Islet precursor cell (in vitro differentiated cells): ENCODE measurements at regions not wholly inside any gene's neighbourhood (a gene's known extent, or its start where the extent isn't known, plus 50 kb on each side); places are given as distances from the start of the nearest gene placed in this dataset.
"Not testable (repeated sequence)": the region's sequence is repeated elsewhere in the genome, so short reads cannot be mapped to it uniquely, and the experiment has no call there.

Source experiments
- DNase-seq: peaks from one replicate; pipeline ENCODE4 v3.0.0-alpha.2; 2018

GRCh38 chr10:9183197-9183880 is 1128.9 kb downstream of the GATA3 start:
- not testable (repeated sequence) for DNase-seq

GRCh38 chr10:9188022-9188810 is 1133.7 kb downstream of the GATA3 start:
- no peak for DNase-seq

GRCh38 chr10:9189448-9189847 is 1135.0 kb downstream of the GATA3 start:
- no peak for DNase-seq

DNA sequence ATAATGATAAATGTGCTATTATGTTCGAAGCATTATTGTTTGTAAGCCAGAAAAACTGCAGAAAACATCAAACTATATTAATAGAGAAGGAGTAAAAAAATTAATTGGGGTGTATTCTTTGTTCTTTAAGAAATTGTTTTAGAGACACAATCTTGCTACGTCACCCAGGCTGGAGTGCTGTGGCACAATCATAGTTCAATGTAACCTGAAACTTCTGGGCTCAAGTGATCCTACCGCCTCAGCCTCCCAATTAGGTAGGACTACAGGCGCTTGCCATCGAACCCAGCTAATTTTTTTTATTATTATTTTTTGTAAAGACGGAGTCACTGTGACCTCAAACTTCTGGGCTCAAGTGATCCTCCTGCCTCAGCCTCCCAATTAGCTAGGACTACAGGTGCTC is 1138.6 kb downstream of the GATA3 start:
- DNase-seq: no peak

DNA sequence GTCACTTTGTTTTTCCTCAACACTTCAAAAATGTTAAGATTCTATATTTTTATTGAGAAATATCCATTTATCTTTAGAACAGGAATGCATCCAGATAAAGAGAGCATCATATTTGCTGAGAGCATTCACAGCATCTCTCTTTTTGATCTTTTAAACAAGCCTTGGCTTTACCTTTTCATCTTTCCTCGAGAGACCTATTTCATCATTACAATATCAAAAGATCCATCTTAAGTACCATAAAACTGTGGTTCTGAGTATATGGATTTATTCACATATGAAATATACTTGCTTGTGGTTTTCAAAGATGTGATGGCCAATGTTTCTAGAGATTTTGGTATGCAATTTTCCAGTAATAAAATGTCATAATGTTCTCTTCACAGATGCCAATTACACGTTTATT is 1140.9 kb downstream of the GATA3 start:
- no peak for DNase-seq

DNA sequence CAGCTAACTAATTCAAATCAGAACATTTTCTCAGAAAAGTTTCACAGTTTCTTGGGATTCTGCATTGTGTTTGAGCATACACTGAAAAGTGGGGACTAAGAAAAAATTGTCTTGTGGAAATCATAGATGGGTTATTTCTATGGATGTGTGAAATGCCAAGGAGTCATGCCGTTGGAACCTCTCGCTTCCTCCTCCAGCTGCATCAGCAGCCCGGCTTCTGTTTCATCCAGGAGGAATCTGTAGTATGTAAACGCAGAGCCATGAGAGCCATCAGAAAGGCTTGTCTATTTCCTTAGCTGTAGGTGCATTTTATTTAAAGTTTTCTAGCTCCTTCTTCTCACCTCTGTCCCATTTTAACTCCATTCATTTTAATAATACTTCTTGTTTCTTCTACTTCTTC is 1144.1 kb downstream of the GATA3 start:
- peak; percentile 76 for DNase-seq

GRCh38 chr10:9205558-9205957 is 1151.1 kb downstream of the GATA3 start:
- DNase-seq: no peak

GRCh38 chr10:9209105-9209798 is 1154.8 kb downstream of the GATA3 start:
- peak; percentile 87 for DNase-seq

- DNase-seq: no peak
These were observed 1156.7 kb downstream of the GATA3 start for GRCh38 chr10:9211228-9211627.

DNA sequence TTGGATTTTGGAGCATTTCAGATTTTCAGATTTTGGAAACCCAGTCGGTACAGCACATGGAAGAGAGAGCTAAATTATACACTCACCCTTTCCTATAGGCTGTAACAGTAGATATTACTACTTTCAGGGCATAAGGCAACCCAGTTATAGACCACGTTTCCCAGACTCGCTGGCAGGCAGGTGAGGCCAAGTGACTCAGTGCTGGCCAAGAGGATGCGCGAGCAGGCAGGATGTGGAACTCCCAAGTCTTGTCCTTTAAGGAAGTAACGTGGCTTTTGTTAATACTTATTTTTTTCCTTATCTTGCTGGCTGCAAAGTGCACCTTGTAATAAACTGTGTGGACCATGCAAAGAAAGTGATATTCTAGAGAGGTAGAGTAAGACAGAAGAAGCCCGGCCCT is 1160.1 kb downstream of the GATA3 start:
- no peak for DNase-seq

DNA sequence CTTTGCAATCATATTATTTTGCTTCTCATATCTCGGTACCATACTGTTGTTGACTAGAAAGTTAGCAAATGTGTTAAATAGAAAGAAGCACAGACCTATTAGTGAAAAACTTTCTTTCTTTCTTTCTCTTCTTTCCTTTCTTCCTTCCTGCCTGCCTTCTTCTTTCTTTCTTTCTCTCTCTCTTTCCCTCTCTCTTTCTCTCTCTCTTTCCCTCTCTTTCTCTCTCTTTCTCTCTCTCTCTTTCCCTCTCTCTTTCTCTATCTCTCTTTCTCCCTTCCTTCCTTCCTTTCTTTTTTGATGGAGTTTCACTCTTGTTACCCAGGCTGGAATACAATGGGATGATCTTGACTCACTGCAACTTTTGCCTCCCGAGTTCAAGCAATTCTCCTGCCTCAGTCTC is 1160.6 kb downstream of the GATA3 start:
- no peak for DNase-seq

DNA sequence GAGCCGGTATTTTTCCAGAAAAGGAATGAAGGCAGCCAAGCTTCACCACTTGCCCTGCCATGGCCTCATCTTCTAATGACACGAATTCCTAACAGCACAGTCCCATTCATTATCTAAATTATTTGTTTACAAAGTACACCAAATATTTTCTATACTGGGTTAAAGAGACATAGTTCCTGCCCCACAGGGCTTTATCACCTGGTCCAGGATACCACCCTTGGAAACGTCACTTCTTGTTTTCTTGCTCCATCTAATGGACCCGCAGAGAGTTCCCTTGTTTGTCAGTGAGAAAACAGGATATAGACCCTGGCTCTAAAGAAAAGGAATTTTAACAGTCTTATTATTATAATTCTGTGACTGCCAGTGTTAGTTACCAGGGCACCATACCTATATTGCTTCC is 1165.4 kb downstream of the GATA3 start:
- DNase-seq: no peak

- no peak for DNase-seq
These were observed 1168.4 kb downstream of the GATA3 start for GRCh38 chr10:9222917-9223316.

DNA sequence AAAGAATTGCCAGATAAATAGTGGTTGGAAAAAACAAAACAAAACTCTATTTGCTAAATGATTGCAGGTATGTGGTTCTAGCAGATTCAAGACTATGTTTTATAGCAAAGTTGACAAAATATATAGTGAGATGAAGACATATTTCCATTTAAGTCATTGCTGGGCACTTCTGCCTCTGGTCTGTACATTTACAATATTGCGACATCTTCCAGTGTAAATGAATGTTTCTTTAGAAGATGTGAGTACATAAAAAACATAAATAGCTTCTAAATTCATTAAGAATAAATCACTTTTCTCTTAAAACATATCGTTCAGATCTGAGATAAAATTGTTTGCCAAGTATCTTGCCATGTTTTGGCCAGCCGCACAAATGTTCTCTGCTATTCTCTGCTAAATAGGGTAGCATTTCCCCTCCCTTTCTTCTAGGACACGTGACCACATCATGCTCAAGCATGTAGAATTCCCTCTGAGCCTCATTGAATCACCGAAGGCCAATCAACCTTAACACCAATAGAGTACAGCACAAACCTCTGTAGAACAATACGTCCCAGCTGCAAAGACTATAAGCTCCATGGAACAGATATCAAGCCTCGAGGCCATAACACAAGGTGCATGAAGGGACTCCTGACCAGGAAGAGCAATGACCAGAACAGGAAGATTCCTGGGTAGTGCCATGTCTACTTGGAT is 1173.3 kb downstream of the GATA3 start:
- DNase-seq: no peak

DNA sequence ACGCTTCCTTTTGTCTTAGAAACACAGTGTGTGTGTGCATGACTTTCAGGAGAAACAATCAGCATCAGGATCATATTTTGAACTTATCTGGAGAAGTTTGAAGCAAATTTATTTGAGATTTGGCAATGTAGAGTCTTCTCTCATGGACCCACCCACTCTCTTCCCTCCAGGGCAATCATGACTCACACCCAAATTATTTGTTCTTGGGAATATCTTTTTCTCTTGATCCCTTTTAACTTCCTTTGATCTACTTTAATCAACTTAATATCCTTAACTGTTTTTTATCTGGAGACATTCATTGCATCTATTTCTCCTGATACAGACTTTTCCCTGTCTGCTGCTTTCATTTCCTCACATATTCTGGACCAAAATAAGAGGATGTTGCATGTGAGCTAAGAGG is 1174.3 kb downstream of the GATA3 start:
- DNase-seq: no peak

DNA sequence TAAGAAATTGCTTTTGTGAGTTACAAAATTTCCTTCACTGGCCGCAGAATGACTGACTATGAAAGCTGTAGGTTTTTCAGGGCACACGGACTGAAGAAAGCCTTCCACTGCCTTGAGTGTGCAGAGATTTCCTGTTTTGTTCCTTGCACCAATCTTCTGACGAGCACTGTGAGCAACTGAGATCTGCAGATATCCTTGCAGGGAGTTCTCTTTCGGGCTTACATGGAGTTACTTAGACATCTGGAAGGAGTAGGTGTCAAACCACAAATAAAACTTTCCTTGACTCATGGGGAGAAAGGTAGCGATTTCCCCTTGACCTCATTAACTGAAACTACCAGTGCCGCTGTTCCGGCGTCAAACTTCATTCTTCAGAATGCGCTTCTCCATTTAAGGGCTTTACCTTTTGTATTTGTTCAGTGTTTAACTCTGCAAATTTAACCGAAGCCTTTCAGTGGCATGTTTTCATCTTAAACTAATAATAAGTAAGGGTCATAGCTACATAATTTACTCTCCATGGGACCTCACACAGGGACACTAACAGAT is 1175.3 kb downstream of the GATA3 start:
- DNase-seq: no peak

DNA sequence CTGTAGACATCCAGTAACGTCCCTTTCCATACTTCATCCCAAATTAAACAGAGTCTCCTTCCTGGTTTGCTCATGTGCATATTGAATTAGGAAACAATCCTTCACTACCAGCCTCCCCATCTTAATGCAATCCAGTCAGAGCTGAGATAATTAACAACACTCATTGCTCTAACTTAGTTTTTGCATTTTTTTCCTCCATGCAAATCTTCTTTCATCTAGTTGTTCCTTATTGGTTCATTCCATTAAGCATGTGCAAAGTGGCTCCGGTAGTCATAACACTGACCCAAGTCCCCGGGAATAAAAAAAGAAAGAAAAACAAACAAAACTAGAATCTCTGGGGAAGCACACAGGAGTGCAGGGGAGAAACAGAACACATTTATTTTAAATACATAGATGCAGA is 1176.1 kb downstream of the GATA3 start:
- DNase-seq: no peak

DNA sequence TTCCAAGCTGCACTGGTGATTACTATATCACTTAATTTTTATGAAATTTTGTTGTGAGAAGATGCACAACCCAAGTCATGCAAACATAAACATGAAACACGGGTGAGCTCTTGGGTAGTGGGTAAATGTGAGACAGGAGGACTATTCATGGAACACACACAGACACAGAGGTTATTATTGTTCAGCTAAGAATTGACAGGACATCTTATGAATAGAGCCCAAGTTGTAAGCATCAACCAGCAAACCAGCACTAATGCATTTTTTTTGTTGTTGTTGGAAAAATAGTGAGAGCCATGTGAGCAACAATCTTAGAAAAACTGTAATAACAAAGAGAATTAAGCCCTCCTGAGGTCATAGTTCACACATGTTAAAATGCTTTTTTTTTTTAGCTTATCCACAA is 1179.7 kb downstream of the GATA3 start:
- no peak for DNase-seq

- no peak for DNase-seq
These were observed 1183.6 kb downstream of the GATA3 start for GRCh38 chr10:9238041-9238440.

GRCh38 chr10:9239298-9239697 is 1184.8 kb downstream of the GATA3 start:
- DNase-seq: no peak

- no peak for DNase-seq
These were observed 1189.5 kb downstream of the GATA3 start for GRCh38 chr10:9243941-9244411.

DNA sequence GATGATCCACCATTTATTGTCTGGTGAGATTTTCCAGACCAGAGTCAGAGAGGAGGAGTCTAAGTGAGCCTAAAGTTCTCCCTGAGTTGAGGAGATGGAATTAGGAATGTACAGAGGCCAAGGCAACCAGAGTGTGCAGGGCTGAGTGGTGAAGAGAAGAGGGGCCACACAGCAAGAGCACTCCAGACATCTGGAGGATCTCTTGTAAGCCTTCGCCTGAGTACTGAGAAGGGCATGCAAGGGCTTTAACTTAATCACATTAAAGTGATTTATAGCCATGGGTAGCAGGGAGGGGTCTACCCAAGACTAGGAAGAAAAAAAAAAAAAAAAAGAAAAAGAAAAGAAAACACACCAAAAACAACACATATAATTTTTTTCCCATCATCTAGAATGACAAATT is 1190.4 kb downstream of the GATA3 start:
- peak; percentile 82 for DNase-seq

DNA sequence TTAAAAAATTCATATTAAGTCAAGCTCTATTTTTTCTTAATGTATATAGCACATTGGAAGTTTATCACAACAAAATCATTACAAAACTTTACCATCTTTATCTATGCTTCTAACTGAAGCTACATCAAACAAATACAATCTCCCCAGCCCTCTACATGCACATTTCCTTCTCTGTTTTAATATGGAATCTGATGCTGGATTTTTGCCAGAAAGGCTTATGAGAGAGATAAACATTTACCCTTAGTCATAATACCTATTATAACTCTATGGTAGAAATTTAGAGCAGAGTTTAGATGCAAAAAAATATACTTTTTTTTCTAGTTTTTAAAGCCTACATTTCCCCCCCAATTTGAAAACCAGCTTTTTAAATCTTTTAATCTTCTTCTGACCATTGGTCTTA is 1198.6 kb downstream of the GATA3 start:
- DNase-seq: no peak
